ENCODE measurements at regions not wholly inside any gene's neighbourhood (a gene's known extent, or its start where the extent isn't known, plus 50 kb on each side); places are given as distances from the start of the nearest gene placed in this dataset.

DNA sequence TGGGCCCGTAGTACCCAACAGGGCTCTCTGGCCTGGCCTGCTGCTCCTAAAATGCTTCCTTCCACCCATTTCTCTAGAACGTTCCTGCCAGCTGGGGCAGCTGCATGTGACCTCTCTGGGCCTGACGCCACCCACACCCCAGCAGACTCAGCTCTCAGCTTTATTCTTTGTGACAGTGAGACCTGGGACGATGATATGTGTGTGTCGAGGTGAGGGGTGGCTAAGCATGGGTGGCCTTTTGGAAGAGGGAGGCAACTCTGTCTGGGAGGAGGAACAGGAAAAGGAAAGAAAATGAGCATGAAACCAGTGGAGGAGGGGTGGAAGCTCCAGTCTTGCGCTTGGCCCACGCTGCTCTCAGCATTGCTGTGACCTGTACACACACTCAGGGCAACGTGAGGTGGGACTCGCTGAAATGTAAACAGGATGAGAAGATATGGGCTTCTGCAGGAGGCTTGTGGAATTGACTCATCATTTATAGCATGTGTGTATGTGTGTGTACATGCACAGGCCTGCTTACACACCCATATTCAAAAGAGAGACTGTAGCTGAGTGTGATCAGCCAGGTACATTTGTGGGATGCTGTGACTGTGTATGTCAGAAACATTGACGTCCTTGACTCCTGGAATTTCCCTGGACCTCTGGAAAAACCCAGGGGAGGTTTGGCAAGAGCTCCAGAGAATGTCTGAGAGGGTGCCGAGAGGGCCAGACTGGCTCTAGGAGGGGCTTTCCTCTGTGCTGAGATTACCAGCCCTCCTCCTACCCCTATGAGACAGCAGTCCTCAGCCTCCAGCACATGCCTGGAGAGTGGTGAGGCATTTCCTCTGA, 137.9 kb downstream of the PJA1 start:
- DNase-seq (ENCODE audit: low spot score): no peak

- no peak for DNase-seq (ENCODE audit: low spot score)
Observed at GRCh38 chrX:69025802-69026301, 139.4 kb downstream of the PJA1 start.

GRCh38 chrX:69024931-69025330, 140.3 kb downstream of the PJA1 start:
- DNase-seq (ENCODE audit: low spot score): no peak

- no peak for DNase-seq (ENCODE audit: low spot score)
Observed at GRCh38 chrX:69024161-69024736, 141.0 kb downstream of the PJA1 start.

DNA sequence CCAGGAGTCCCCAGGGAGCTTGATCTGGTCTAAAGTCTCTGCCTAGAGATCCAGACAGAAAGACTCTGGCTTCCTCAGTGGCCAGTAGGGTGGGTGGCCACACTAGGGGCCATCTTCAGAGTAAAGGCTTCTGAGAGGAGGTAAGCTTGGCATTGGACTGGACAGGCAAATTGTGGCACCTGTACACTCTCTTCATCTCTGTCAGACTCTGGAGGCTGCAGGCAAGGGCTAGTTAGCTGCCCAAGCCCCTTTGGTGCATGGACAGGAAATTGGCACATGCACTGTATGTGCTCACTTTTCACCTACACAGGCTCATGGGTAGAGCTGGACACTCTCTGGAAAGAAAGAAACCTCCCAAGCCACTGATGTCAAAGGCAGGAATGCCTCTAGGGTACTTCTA, 142.8 kb downstream of the PJA1 start:
- no peak for DNase-seq (ENCODE audit: low spot score)

- DNase-seq (ENCODE audit: low spot score): no peak
Observed at GRCh38 chrX:69021141-69021960, 143.9 kb downstream of the PJA1 start.

DNA sequence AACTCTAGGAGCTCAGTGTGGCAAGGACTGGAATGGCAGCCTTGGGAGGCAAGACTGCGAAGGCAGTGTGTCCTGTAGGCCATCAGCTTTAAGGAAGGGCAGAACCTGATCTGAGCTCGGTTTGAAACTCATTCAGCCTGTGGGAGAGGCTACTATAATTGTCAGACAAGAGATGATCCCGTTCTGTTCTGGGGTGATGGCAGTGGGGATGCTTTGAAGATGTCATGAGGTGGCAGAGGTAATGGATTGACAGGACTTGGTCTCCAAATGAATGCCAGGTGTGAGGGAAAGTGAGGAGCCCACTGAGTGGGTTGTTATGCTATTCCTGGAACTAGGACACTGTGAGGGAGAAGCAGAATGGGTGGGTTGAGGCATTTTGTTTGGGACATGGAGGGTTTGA, 144.9 kb downstream of the PJA1 start:
- DNase-seq (ENCODE audit: low spot score): no peak

- DNase-seq (ENCODE audit: low spot score): no peak
Observed at GRCh38 chrX:69019073-69019890, 146.0 kb downstream of the PJA1 start.

- DNase-seq (ENCODE audit: low spot score): no peak
Observed at GRCh38 chrX:69018416-69019072, 146.7 kb downstream of the PJA1 start.

DNA sequence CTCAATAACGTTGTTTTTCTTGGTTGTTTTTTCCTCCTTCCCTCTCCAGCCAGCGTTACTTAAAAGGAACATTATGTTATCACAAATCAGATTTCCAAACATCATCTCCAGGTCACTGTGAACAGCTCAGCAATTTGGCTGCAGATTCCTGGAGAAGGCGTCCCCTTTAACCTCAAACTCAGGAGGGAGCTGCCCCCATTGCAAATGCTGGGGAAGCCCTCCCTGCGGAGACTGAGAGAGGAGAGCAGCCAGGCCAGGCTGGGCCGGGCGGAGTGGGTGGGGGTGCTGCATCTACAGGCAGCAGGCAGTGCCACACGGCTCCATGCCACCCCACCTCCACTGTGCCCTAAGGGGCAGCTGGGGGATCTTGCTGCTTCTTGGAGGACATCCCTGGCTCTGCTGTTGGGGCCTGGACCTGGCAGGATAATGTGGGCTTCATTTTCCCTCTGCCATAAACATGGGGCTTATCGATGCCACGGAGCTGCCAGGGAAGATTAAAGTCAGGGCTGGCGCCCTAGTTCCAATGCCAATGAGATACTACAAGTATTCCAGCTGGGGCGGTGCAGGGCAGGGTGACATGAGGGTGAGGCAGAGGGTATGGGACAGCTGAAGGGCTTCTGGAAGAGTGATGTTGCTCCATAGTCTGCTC, 148.8 kb downstream of the PJA1 start:
- DNase-seq (ENCODE audit: low spot score): no peak

GRCh38 chrX:69015564-69016292, 149.5 kb downstream of the PJA1 start:
- DNase-seq (ENCODE audit: low spot score): no peak

DNA sequence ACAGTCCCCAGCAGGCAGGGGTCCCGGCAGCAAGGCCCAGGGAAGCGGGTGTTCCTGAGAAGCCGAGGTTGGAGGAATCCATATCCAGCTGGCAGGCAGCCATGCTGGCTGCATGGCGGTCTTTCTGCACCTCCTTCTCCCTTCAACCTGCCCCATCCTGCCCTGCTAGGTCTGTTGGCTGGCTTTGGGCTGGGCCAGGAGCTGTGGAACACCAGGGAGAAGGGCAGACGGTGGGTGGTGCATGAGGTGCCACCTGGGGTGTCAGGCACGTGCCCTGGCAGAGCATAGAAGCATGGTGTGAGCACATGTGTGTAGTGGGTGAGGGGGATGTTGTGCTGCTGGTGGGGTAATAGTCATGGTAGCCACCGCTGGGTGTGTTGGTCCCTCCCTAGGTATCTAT, 150.1 kb downstream of the PJA1 start:
- DNase-seq (ENCODE audit: low spot score): no peak

- DNase-seq (ENCODE audit: low spot score): no peak
Observed at GRCh38 chrX:69014200-69014599, 151.1 kb downstream of the PJA1 start.

DNA sequence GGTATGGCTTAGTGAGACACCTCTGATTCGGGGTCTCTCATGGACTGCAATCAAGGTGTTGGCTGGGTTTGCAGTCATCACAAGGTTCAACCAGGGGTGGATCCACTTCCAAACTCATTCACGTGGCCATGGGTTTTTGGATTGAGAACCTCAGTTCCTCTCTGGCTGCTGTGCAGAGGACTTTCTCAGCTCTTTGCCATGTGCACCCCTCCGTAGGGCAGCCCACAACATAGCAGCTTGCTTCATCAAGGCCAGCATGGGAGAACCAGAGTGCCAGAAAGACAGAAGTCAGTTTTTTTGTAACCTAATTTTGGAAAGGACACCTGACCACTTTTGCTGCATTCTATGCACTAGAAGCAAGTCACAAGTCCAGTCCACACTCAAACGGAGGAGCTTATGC, 154.9 kb downstream of the PJA1 start:
- no peak for DNase-seq (ENCODE audit: low spot score)

DNA sequence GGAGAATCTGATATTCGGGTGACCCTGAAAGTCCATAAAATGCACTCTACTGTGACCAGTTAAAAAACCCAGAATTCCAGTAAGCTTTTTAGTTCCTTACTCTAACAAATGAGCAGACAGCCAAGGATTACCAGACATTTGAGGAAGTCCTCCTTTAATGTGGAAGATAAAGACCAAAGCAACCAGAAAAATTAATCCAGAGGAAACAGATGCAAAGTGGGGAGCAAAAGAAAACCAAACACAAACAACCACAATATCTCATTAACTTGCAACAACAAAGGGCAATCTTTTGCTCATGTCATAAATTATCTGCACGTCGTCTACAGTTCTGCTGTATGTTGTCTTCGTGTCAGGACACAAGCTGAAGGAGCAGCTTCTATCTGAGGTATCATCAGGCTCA, 164.4 kb downstream of the PJA1 start:
- DNase-seq (ENCODE audit: low spot score): no peak

- no peak for DNase-seq (ENCODE audit: low spot score)
Observed at GRCh38 chrX:68999931-69000330, 165.3 kb downstream of the PJA1 start.

DNA sequence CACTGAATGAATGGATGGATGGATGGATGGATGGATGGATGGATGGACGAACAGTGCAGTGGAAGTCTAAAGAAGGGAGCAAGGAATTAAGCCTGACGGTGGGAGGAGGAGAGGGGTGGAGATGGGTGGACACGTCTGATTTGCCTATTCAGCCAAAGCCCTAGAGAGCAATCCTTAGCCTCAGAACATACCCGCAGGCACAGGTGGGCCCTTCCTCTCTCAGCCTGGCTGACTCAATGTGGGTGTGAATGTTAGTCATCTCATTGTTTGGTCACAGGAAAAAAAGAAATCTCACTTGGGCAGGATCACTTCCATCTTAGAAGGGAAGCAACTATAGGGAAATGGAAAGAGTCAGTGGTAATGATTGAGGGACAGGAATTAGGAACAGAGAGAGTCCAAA, 165.9 kb downstream of the PJA1 start:
- no peak for DNase-seq (ENCODE audit: low spot score)

DNA sequence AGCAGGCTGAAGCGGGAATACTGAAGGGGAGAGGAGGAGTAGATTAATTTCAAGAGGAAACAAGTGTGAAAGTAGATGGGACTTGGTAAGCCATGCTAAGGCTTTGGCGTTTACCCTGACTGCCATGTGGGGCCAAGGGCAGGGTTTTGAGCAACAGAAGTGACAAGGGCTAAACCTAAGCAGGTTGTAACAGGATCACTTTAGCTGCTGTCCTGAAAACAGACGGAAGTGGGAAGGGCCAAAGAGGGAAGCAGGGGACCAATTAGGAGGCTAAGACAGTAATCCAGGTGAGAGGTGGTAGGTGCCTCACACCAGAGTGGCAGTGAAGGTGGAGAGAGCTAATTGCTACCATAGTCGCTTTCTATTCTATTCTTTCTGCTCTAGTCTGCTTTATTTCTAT, 166.5 kb downstream of the PJA1 start:
- DNase-seq (ENCODE audit: low spot score): no peak

DNA sequence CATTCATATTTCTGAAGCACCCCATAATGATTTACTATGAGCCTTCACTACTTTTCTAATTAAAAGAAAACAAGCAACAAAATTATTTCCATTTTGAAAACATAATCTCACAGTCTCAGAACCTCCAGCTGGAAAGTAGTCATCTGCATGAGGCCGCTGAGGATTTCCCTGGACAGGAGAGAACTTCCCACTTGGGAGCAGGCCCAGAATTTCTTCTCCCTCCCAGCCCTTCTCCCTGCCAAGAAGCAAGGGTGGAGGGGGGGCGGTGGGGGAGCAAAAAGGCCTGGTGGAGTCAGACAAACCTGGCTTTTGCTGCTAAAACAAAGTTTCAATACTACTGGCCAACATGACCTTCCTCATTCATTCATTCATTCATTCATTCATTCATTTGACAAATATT, 167.3 kb downstream of the PJA1 start:
- no peak for DNase-seq (ENCODE audit: low spot score)

DNA sequence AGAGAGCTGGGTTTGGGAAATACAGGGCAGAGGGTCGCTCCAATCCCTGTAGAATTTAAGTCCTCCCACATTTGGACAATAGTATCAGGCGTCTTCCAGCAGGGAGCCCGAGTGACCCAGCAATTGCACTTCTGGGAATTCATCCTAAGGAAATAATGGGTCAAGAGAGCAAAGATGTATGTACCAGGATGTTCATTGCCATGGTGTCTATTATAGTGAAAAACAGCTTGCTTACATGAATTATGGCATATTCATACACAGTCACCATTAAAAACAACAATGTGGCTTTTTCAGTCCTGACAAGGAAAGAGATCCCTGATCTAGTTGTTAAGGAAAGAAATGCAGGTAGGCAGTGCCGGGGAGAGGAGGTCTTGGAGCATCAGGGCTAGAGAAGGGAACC, 167.7 kb downstream of the PJA1 start:
- DNase-seq (ENCODE audit: low spot score): no peak

Data from germinal center (tissue), 1 donor.